MCF 10A (cell line): ENCODE measurements at regions not wholly inside any gene's neighbourhood (a gene's known extent, or its start where the extent isn't known, plus 50 kb on each side); places are given as distances from the start of the nearest gene placed in this dataset.

Experiments used
- BruUV-seq: library from RNA; stranded (reverse); fragments of 400-500 nt; replicated peaks from 2 replicates; lab custom pipeline; 2021; lab: Mats Ljungman, UMichigan
- CTCF ChIA-PET: fragments of 300-600 bp; sonication (Branson Sonifier 250); formaldehyde crosslinking; extraction: SDS; loops from one replicate; lab custom pipeline; 2021; ENCODE audit warnings: antibody characterized with exemption, inconsistent platforms; lab: Yijun Ruan, JAX
- POLR2A ChIA-PET: fragments of 300-600, 350-650 bp; sonication (Branson Sonifier 250); formaldehyde crosslinking; extraction: SDS; loops from one replicate; lab custom pipeline; 2020; ENCODE audit warnings: antibody characterized with exemption, inconsistent platforms; lab: Yijun Ruan, JAX
- DNase-seq: peaks from one replicate; pipeline ENCODE4 v3.0.0-alpha.2; 2018; ENCODE audit not compliant: unreplicated experiment
- H3K27ac Mint-ChIP-seq: one replicate; pipeline ENCODE4 v1.8.0; 2022; ENCODE audit warnings: mild to moderate bottlenecking, low read depth, mixed read lengths; ENCODE audit not compliant: unreplicated experiment
- H3K27me3 Mint-ChIP-seq: one replicate; pipeline ENCODE4 v1.8.0; 2022; ENCODE audit warnings: mixed read lengths; ENCODE audit not compliant: insufficient read depth, unreplicated experiment
- H3K36me3 Mint-ChIP-seq: one replicate; pipeline ENCODE4 v1.8.0; 2022; ENCODE audit warnings: mild to moderate bottlenecking, moderate library complexity, mixed read lengths; ENCODE audit not compliant: insufficient read depth, unreplicated experiment
- H3K4me1 Mint-ChIP-seq: one replicate; pipeline ENCODE4 v1.8.0; 2022; ENCODE audit warnings: mixed read lengths; ENCODE audit not compliant: insufficient read depth, unreplicated experiment
- H3K4me3 Mint-ChIP-seq: one replicate; pipeline ENCODE4 v1.8.0; 2022; ENCODE audit warnings: mild to moderate bottlenecking, moderate library complexity, mixed read lengths; ENCODE audit not compliant: unreplicated experiment
- H3K9me3 Mint-ChIP-seq: one replicate; pipeline ENCODE4 v1.8.0; 2022; ENCODE audit warnings: mixed read lengths; ENCODE audit not compliant: unreplicated experiment
- CTCF ChIP-seq: fragments of 200-600 bp; IDR thresholded peaks from one replicate; pipeline ENCODE4 v1.8.0; 2022; ENCODE audit warnings: antibody characterized with exemption, mild to moderate bottlenecking; ENCODE audit not compliant: unreplicated experiment
- intact Hi-C: fragments of 100-400 bp; cut with micrococcal nuclease; formaldehyde crosslinking; loops from 2 replicates; pipeline ENCODE4 v1.14.1; 2022

- ChIA-PET CTCF (no interaction called here), POLR2A (no interaction called here)
- no TSS peak for BruUV-seq
- TF ChIP-seq CTCF: no peak
- intact Hi-C loops: no loop called here
- Mint-ChIP-seq H3K27ac (no peak overlapping the region), H3K27me3 (no peaks in the 10 kb centered on the region), H3K9me3 (no peaks in the 10 kb centered on the region), H3K4me3 (no peak overlapping the region), H3K36me3 (no peaks in the 10 kb centered on the region), H3K4me1 (no peaks in the 10 kb centered on the region)
- DNase-seq: no peak
Measured at GRCh38 chr12:24546661-24547060, 402.2 kb downstream of the BCAT1 start.

GRCh38 chr12:24546084-24546483, 402.8 kb downstream of the BCAT1 start:
- intact Hi-C loops: no loop called here
- Mint-ChIP-seq H3K36me3 (no peaks in the 10 kb centered on the region), H3K27me3 (no peaks in the 10 kb centered on the region), H3K4me1 (no peaks in the 10 kb centered on the region), H3K9me3 (no peaks in the 10 kb centered on the region), H3K27ac (no peak overlapping the region), H3K4me3 (no peak overlapping the region)
- no TSS peak for BruUV-seq
- POLR2A ChIA-PET: no interaction called here
- CTCF ChIA-PET: interaction anchor here (0.6 kb wide), 1 partner anchor 447 kb away, joined by 3 read pairs; no protein-coding TSS in a partner anchor
- DNase-seq: no peak
- no peak for TF ChIP-seq CTCF

GRCh38 chr12:24544368-24544767, 404.5 kb downstream of the BCAT1 start:
- no peak for TF ChIP-seq CTCF
- Mint-ChIP-seq H3K9me3 (no peaks in the 10 kb centered on the region), H3K4me1 (no peaks in the 10 kb centered on the region), H3K36me3 (no peaks in the 10 kb centered on the region), H3K27me3 (no peaks in the 10 kb centered on the region), H3K27ac (no peak overlapping the region), H3K4me3 (no peak overlapping the region)
- intact Hi-C loops: no loop called here
- no TSS peak for BruUV-seq
- ChIA-PET CTCF (interaction anchor here (0.6 kb wide), 1 partner anchor 15 kb away, joined by 4 read pairs; no protein-coding TSS in a partner anchor), POLR2A (no interaction called here)
- DNase-seq: no peak

- no peak for DNase-seq
- H3K4me1 Mint-ChIP-seq: no peaks in the 10 kb centered on the region
- TF ChIP-seq CTCF: no peak
- H3K27ac Mint-ChIP-seq: no peak overlapping the region
- H3K36me3 Mint-ChIP-seq: no peaks in the 10 kb centered on the region
- CTCF ChIA-PET: no interaction called here
- no peaks in the 10 kb centered on the region for H3K9me3 Mint-ChIP-seq
- no peaks in the 10 kb centered on the region for H3K27me3 Mint-ChIP-seq
- no peak overlapping the region for H3K4me3 Mint-ChIP-seq
- BruUV-seq: no TSS peak
- POLR2A ChIA-PET: no interaction called here
- intact Hi-C loops: no loop called here
Measured at GRCh38 chr12:24541193-24541871, 407.6 kb downstream of the BCAT1 start.
